H1 (cell line): ENCODE measurements at regions not wholly inside any gene's neighbourhood (a gene's known extent, or its start where the extent isn't known, plus 50 kb on each side); places are given as distances from the start of the nearest gene placed in this dataset.

ENCODE experiments used
- ATF3 ChIP-seq: IDR thresholded peaks from 2 replicates; pipeline ENCODE4 v1.6.1; 2011; ENCODE audit warnings: low read depth, mild to moderate bottlenecking, low read length; ENCODE audit not compliant: insufficient read depth
- CEBPB ChIP-seq: IDR thresholded peaks from 2 replicates; pipeline ENCODE4 v1.6.1; 2012; ENCODE audit warnings: low read depth, low read length
- CHD7 ChIP-seq: fragments of 300-600 bp; sonication (generic); IDR thresholded peaks from 2 replicates; pipeline ENCODE4 v1.7.1; 2012; ENCODE audit warnings: low read length, moderate library complexity, mild to moderate bottlenecking, inconsistent platforms; ENCODE audit not compliant: insufficient replicate concordance
- FOSL1 ChIP-seq: IDR thresholded peaks from 2 replicates; pipeline ENCODE4 v1.6.1; 2011; ENCODE audit warnings: mild to moderate bottlenecking, low read depth, low read length, moderate library complexity; ENCODE audit not compliant: insufficient read depth
- RFX5 ChIP-seq: IDR thresholded peaks from 2 replicates; pipeline ENCODE4 v1.6.1; 2011; ENCODE audit warnings: low read depth, low read length, improper control_type of control experiment, borderline replicate concordance
- RNF2 ChIP-seq: fragments of 200-900, 300-1000 bp; sonication (generic); IDR thresholded peaks from 2 replicates; pipeline ENCODE4 v1.7.1; 2016; ENCODE audit warnings: borderline replicate concordance, low read depth, mild to moderate bottlenecking, antibody characterized with exemption, low read length; ENCODE audit not compliant: poor library complexity, severe bottlenecking; ENCODE audit errors: missing control alignments
- YY1 ChIP-seq: IDR thresholded peaks from 2 replicates; pipeline ENCODE4 v1.6.1; 2011; ENCODE audit warnings: low read depth, mild to moderate bottlenecking, low read length

GRCh38 chr13:64362564-64362963 is 2867.6 kb downstream of the PCDH9 start (continued):
- TF ChIP-seq CHD7 (no peak), FOSL1 (no peak), CEBPB (no peak), RNF2 (no peak), YY1 (no peak), ATF3 (no peak), RFX5 (no peak)
- TF ChIP-seq, all 59 proteins: peak for 0
